Right cardiac atrium (tissue), 5 donors: ENCODE measurements at regions not wholly inside any gene's neighbourhood (a gene's known extent, or its start where the extent isn't known, plus 50 kb on each side); places are given as distances from the start of the nearest gene placed in this dataset.
"Not testable (repeated sequence)": the region's sequence is repeated elsewhere in the genome, so short reads cannot be mapped to it uniquely, and the experiment has no call there.

Experiments
- ATAC-seq, 2 donors: fragments of 200-7000 bp; cut with Tn5 transposase; one replicate each; pipeline versions ENCODE4 v1.8.0 to v1.9.1; 2020; ENCODE audit warnings: moderate library complexity in 2 of 2, mild to moderate bottlenecking in 1 of 2
- DNase-seq, 3 donors: peaks; one replicate each; pipeline ENCODE4 v3.0.0-alpha.2; 2020
- H3K27ac ChIP-seq: one replicate; pipeline ENCODE4 v1.5.1; 2013; ENCODE audit warnings: mild to moderate bottlenecking, low read length, control low read depth, moderate library complexity
- H3K27me3 ChIP-seq: one replicate; pipeline ENCODE4 v1.6.1; 2013; ENCODE audit not compliant: control insufficient read depth, insufficient read depth
- H3K4me1 ChIP-seq: one replicate; pipeline ENCODE4 v1.6.1; 2013; ENCODE audit warnings: low read length; ENCODE audit not compliant: control insufficient read depth, insufficient read depth
- H3K4me3 ChIP-seq: one replicate; pipeline ENCODE4 v1.5.1; 2013; ENCODE audit warnings: low read length, control low read depth
- H3K9me3 ChIP-seq: one replicate; pipeline ENCODE4 v1.6.1; 2013; ENCODE audit warnings: low read length; ENCODE audit not compliant: control insufficient read depth
- WGBS: extraction: QIAGEN DNeasy Blood & Tissue Kit; methylation state at CpG from one replicate; pipeline ENCODE4 v1.1.7; 2013; 5-methylcytosine and 5-hydroxymethylcytosine counted together
- intact Hi-C, 4 donors: fragments of 100-400 bp; cut with DNase I; formaldehyde crosslinking; loops; one replicate each; pipeline versions ENCODE4 v1.11.0 to v1.14.0; 2022 to 2023
- donor health status: healthy with polysubstance abuse.
- donor health status: DM: no; HTN: yes; CAD: no.
- donor health status: DM: no; HTN: no; CAD: no.
- donor health status: DM: no; HTN: yes; CAD: no; lungs with severe emphysema.
- donor health status: DM: yes; HTN: yes; CAD: no.

DNA sequence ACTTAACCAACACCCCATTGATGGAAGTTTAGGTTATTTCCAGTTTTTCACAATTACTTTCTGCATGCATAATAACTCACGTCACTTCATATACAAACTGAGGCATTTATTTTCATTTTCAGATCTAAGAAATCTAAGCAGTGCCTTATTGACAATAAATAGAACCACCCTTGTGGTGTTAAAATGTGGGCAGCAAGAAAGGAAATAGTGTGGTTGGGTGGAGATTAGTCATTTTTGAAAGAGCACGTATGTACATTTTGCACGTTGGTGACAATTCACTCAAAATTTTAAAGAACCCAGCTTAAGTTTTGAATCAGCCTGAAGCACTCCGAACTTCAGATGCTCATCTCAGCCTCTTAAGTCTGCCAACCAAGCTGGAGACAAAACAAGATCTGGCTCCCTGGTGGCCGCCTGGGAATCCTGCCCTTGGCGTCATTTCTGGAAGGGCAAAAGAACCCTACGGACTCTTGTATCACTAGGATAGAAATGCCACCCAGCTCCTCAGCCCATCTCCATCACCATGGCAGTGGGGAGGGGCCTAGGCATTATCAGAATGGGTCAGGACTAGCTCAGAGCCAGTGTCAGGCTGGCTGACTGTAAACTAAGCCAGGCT lies 89.5 kb upstream of the BCL2L14 start:
- Histone ChIP-seq H3K4me1 (peaks cover 2% of the 10 kb centered on the region), H3K4me3 (no peak overlapping the region), H3K27ac (no peak overlapping the region), H3K27me3 (no peaks in the 10 kb centered on the region), H3K9me3 (no peaks in the 10 kb centered on the region)
- intact Hi-C loops = no loop called here
- ATAC-seq (no peak), DNase-seq (no peak)
- 62% methylated on average over 7 of the region's 7 CpGs for WGBS

DNA sequence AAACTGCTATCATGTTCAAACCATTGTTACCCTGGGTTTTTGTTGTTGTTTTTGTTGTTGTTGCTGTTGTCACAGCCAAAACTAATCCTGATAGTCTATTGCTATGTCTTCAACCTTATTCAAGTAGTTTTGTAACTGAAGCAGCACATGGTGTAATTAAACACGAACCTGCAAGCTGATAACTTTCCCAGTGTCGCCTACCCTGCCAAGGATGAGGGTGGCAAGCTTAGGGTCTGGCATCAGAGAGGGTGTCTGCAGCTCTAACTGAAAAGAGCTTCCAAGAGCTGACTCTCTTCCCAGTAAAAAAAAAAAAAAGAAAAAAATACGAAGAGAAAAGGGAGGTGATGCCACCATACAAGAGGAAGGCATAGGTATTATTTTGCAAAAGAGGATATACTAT lies 86.3 kb upstream of the BCL2L14 start:
- intact Hi-C loops = no loop called here
- no peak for DNase-seq

DNA sequence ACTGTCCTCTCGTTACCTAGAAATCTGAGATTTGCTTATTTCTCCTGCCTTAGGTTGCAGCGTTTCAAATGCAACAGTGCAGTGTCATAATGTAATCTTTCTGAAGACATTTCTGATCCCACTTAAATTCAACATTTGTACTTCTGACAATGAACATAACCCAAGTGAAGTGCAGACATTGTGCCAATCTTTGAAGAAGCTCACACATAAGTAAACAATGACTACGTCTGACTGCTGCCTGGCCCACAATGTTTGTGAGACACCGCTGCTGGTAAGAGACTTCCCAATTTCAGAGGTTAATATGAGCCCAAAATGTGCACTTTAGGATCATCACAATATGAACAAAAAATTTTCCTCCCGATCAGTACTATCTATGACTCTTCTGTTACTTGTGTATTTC lies 84.6 kb upstream of the BCL2L14 start:
- H3K27ac ChIP-seq = no peak overlapping the region
- H3K4me1 ChIP-seq = peaks cover 2% of the 10 kb centered on the region
- DNase-seq (no peak), ATAC-seq (no peak)
- no peak overlapping the region for H3K4me3 ChIP-seq
- H3K27me3 ChIP-seq = no peaks in the 10 kb centered on the region
- no peaks in the 10 kb centered on the region for H3K9me3 ChIP-seq
- intact Hi-C loops = no loop called here
- WGBS = 80% methylated on average over 5 of the region's 5 CpGs

More for the DNA sequence above, 86.3 kb upstream of the BCL2L14 start:
- peaks cover 2% of the 10 kb centered on the region for H3K4me1 ChIP-seq
- no peak for ATAC-seq
- no peak overlapping the region for H3K4me3 ChIP-seq
- no peaks in the 10 kb centered on the region for H3K9me3 ChIP-seq
- H3K27me3 ChIP-seq = no peaks in the 10 kb centered on the region
- WGBS = 82% methylated on average over 3 of the region's 3 CpGs
- H3K27ac ChIP-seq = no peak overlapping the region

DNA sequence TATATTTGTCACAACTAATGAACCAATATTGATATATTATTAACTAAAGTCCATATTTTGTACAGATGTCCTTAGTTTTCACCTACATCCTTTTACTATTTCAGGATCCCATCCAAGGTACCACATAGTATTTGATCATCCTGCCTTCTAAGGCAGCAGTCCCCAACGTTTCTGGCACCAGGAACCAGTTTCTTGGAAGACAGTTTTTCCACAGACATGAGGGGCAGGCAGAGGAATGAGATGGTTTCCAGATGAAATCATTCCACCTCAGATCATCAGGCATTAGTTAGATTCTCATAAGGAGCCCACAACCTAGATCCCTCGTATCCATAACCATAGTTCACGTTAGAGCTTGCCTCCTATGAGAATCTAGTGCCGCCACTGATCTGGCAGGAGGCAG lies 82.8 kb upstream of the BCL2L14 start:
- Histone ChIP-seq H3K27me3 (no peaks in the 10 kb centered on the region), H3K4me1 (no peaks in the 10 kb centered on the region), H3K27ac (no peak overlapping the region), H3K4me3 (no peak overlapping the region), H3K9me3 (no peaks in the 10 kb centered on the region)
- no peak for ATAC-seq
- intact Hi-C loops = no loop called here
- no peak for DNase-seq
- 79% methylated on average over 4 of the region's 4 CpGs for WGBS

DNA sequence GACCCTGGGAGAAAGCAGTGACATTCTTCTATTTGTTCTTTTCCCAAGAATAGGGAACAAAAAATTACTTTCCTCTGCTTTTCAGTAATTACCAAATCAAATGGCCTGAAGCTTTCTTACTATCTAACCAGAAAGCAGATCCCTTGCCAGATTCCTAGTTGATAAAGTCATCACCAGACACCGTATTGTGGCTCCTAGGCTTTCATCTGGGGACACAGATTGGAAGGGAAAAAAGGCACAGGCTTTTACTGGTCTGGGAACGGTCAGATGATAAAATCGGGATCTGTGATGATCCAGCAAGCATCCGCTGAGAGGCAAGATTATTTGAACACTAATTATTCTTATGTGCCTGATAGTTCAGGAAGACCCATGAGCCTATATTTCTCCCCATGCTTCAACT lies 79.1 kb upstream of the BCL2L14 start:
- Histone ChIP-seq H3K27me3 (no peaks in the 10 kb centered on the region), H3K4me1 (no peaks in the 10 kb centered on the region), H3K9me3 (no peaks in the 10 kb centered on the region), H3K4me3 (no peak overlapping the region), H3K27ac (no peak overlapping the region)
- 64% methylated on average over 4 of the region's 4 CpGs for WGBS
- DNase-seq (no peak), ATAC-seq (no peak)
- intact Hi-C loops = no loop called here

DNA sequence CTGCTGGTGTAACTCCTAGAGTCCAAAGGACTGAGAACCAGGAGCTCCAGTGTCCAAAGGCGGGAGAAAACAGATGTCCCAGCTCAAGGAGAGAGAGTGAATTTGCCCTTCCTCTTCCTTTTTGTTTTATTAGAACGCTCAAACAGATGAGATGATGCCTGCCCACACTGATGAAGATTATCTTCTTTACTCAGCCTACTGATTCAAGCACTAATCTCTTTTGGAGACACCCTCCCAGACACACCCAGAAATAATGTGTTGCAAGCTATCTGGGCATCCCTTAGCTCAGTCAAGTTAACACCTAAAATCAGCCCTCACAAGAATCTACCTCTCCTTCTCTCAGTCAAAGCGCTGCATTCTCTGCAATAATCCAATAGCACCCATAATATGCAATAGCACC lies 78.2 kb upstream of the BCL2L14 start:
- WGBS = 96% methylated on average over 3 of the region's 3 CpGs
- H3K9me3 ChIP-seq = no peaks in the 10 kb centered on the region
- intact Hi-C loops = no loop called here
- no peaks in the 10 kb centered on the region for H3K4me1 ChIP-seq
- no peak overlapping the region for H3K27ac ChIP-seq
- H3K4me3 ChIP-seq = no peak overlapping the region
- DNase-seq = no peak
- no peak for ATAC-seq
- H3K27me3 ChIP-seq = no peaks in the 10 kb centered on the region

DNA sequence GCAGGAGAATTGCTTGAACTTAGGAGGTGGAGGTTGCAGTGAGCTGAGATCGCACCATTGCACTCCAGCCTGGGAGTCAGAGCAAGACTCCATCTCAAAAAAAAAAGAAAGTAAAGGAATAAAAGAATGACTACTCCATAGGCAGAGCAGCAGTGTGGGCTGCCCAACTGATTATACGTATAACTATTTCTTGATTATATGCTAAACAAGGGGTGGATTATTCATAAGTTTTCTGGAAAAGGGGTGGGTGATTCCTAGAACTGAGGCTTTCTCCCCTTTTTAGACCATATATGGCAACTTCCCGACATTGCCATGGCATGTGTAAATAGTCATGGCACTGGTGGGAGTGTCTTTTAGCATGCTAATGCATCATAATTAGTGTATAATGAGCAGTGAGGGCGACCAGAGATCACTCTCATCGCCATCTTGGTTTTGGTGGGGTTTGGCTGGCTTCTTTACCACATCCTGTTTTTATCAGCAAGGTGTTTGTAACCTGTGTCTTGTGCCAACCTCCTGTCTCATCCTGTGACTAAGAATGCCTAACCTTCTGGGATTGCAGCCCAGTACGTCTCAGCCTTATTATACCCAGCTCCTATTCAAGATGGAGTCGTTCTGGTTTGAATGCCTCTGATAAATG lies 72.3 kb upstream of the BCL2L14 start:
- H3K27me3 ChIP-seq, H3K9me3 ChIP-seq, H3K27ac ChIP-seq, H3K4me1 ChIP-seq, DNase-seq, intact Hi-C loops, H3K4me3 ChIP-seq, ATAC-seq: not testable (repeated sequence)
- 80% methylated on average over 7 of the region's 7 CpGs for WGBS

DNA sequence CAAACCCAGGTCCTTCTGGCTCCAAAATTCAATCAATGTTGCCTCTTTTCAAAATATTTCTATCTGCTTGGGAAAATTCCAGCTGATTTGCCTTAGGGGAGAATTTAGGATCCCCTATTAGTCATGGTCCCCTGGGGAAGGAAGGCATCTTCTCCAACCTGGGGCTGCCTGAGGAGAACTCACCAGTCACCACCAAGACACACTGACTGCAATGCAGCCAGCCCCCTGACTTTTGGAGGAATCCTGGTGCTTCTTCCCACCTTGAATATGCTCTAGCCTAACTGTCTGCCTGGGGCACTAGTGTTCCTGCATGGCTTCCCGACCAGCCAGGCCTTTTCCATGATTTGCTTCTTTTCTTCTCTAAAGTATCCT lies 71.8 kb upstream of the BCL2L14 start:
- no peak overlapping the region for H3K27ac ChIP-seq
- H3K4me1 ChIP-seq = no peaks in the 10 kb centered on the region
- ATAC-seq (no peak), DNase-seq (no peak)
- intact Hi-C loops = no loop called here
- no peak overlapping the region for H3K4me3 ChIP-seq
- H3K9me3 ChIP-seq = no peaks in the 10 kb centered on the region
- H3K27me3 ChIP-seq = no peaks in the 10 kb centered on the region
- 86% methylated on average over 1 of the region's 1 CpG for WGBS

DNA sequence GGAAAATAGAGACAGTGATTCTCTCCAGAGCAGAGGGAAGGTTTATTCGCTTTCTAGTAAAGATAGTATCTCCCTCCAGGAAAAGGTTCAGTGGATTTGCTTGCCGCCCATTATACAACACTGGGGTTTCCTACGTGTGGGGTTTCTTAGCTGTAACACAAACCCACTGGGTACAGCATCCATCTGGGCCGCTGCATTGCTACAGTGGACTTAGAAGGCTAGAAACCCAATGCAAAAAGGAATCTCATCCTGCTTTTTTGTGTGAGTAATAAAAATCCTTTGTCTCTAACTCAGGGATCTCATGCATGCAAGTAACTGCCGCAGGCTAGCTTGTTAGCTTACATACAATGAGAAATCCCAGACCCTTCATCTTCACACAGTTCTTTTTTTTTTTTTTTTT lies 67.1 kb upstream of the BCL2L14 start:
- Histone ChIP-seq H3K4me1 (no peaks in the 10 kb centered on the region), H3K27me3 (no peaks in the 10 kb centered on the region), H3K4me3 (no peak overlapping the region), H3K27ac (no peak overlapping the region), H3K9me3 (no peaks in the 10 kb centered on the region)
- DNase-seq (no peak), ATAC-seq (no peak)
- WGBS = 85% methylated on average over 5 of the region's 5 CpGs
- intact Hi-C loops = no loop called here

DNA sequence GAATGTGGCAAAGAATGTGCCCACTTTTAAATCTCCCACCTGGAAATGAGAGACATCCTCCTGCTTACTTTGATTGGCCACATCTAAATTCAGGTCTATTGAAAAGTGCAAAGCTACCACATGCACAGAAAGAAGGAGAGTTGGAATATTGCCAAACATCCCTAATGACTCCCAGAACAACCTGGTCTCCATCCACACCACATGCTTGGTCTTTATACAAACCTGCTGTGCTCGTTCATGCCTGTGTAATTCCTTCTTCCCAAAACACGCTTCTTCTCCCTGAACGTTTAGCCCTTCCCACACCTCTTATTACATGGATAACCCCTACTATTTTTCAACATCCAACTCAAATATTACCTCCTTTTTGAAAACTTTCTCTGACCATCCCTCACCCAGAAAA lies 66.2 kb upstream of the BCL2L14 start:
- no peaks in the 10 kb centered on the region for H3K9me3 ChIP-seq
- no peak overlapping the region for H3K27ac ChIP-seq
- DNase-seq (no peak), ATAC-seq (no peak)
- no peak overlapping the region for H3K4me3 ChIP-seq
- no peaks in the 10 kb centered on the region for H3K27me3 ChIP-seq
- no peaks in the 10 kb centered on the region for H3K4me1 ChIP-seq
- intact Hi-C loops = no loop called here
- WGBS = 85% methylated on average over 3 of the region's 3 CpGs

DNA sequence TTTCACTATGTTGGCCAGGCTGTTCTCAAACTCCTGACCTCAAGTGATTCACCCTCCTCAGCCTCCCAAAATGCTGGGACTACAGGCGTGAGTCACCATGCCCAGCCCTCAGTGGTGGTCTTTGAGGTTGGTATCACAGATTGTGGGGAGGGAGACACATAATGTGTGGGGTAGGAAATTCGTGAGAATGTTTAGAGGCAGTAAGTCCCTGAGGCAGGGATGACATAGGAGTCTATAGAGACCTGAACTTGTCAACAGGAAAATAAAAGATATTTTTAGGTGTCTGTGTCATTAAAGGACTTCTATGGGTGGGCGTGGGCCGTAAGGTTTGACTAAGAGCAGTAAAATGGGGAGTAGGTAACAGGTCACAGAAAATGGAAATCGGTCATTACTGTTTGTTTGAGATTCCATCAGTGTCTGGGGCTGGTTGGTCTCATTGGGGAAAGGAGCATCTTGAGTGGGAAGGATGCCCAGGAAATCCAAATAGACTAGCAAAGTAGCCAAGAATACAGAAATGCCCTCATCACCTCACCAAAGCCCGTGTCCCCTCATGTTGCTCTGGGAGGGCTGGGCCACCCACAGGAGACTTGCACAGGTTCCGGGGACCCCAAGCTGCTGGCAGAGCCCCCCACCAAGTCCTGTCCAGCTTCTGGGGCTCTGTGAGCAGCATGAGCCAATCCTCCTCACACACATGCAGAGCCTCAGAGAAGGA lies 63.6 kb upstream of the BCL2L14 start:
- Histone ChIP-seq H3K27me3 (no peaks in the 10 kb centered on the region), H3K9me3 (no peaks in the 10 kb centered on the region), H3K4me3 (no peak overlapping the region), H3K4me1 (peaks cover 3% of the 10 kb centered on the region), H3K27ac (no peak overlapping the region)
- DNase-seq (no peak), ATAC-seq (no peak)
- 72% methylated on average over 7 of the region's 7 CpGs for WGBS
- intact Hi-C loops = no loop called here
